B cell (primary cell): ENCODE measurements at regions not wholly inside any gene's neighbourhood (a gene's known extent, or its start where the extent isn't known, plus 50 kb on each side); places are given as distances from the start of the nearest gene placed in this dataset.

Experiments
- EZH2 ChIP-seq: IDR thresholded peaks from 2 replicates; pipeline ENCODE4 v1.6.1; 2012; ENCODE audit warnings: borderline replicate concordance, low read depth, mild to moderate bottlenecking, moderate library complexity, low read length; ENCODE audit not compliant: insufficient read depth, poor library complexity, severe bottlenecking
- TF ChIP-seq, protein P1 (sequence below): fragments of 200-600 bp; IDR thresholded peaks from one replicate; pipeline ENCODE4 v1.8.0; 2022; ENCODE audit warnings: antibody characterized with exemption, mild to moderate bottlenecking

DNA sequence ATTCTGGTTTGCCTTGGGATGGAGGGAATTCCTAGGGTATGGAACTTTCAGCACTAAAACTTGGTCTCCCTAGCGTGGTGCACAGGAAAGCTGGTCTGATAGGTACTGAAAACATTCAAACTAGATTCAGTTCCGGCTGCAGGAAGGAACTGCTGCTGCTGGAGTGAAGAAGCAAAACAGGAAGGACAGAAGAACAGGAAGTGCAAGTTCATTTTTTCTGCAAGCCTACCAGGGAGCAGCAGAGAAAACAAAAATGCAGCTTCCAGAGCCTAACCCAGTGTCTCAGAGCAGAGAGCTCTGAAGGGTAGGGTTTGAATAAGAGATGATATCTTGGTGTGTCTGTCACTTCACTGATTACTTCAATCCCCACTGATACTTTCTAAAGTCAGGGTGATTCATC lies 165.2 kb downstream of the VRK1 start:
- TF ChIP-seq, protein P1, sequence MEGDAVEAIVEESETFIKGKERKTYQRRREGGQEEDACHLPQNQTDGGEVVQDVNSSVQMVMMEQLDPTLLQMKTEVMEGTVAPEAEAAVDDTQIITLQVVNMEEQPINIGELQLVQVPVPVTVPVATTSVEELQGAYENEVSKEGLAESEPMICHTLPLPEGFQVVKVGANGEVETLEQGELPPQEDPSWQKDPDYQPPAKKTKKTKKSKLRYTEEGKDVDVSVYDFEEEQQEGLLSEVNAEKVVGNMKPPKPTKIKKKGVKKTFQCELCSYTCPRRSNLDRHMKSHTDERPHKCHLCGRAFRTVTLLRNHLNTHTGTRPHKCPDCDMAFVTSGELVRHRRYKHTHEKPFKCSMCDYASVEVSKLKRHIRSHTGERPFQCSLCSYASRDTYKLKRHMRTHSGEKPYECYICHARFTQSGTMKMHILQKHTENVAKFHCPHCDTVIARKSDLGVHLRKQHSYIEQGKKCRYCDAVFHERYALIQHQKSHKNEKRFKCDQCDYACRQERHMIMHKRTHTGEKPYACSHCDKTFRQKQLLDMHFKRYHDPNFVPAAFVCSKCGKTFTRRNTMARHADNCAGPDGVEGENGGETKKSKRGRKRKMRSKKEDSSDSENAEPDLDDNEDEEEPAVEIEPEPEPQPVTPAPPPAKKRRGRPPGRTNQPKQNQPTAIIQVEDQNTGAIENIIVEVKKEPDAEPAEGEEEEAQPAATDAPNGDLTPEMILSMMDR = no peak
- no peak for TF ChIP-seq EZH2
